Activated B cell treated with CpG ODN at 0.5 μM for 24 hours (primary cell): ENCODE measurements at regions not wholly inside any gene's neighbourhood (a gene's known extent, or its start where the extent isn't known, plus 50 kb on each side); places are given as distances from the start of the nearest gene placed in this dataset.

Experiments
- ATAC-seq: fragments of 200-7000 bp; cut with Tn5 transposase; one replicate; pipeline ENCODE4 v1.10.0; 2021; ENCODE audit warnings: low read depth, mild to moderate bottlenecking, moderate library complexity
- CTCF ChIA-PET: fragments of 350-600 bp; sonication (Branson Sonifier 250); formaldehyde crosslinking; loops from one replicate; lab custom pipeline; 2021; ENCODE audit warnings: antibody characterized with exemption; lab: Charles Lee
- POLR2A ChIA-PET: fragments of 350-600 bp; sonication (Branson Sonifier 250); formaldehyde crosslinking; loops from one replicate; lab custom pipeline; 2021; ENCODE audit warnings: antibody characterized with exemption; lab: Charles Lee
- DNase-seq: peaks from one replicate; pipeline ENCODE4 v3.0.0; 2022
- H3K27ac Mint-ChIP-seq: one replicate; pipeline ENCODE4 v1.8.0; 2020; ENCODE audit warnings: mixed read lengths
- H3K27me3 Mint-ChIP-seq: one replicate; pipeline ENCODE4 v1.8.0; 2021; ENCODE audit warnings: mixed read lengths
- H3K36me3 Mint-ChIP-seq: one replicate; pipeline ENCODE4 v1.8.0; 2021; ENCODE audit warnings: low read depth, mixed read lengths
- H3K4me1 Mint-ChIP-seq: one replicate; pipeline ENCODE4 v1.8.0; 2021; ENCODE audit warnings: mixed read lengths
- H3K4me3 Mint-ChIP-seq: one replicate; pipeline ENCODE4 v1.8.0; 2020; ENCODE audit warnings: mild to moderate bottlenecking, mixed read lengths
- H3K9me3 Mint-ChIP-seq: one replicate; pipeline ENCODE4 v1.8.0; 2020; ENCODE audit warnings: mixed read lengths
- CTCF ChIP-seq: fragments of 200-600 bp; IDR thresholded peaks from one replicate; pipeline ENCODE4 v1.8.0; 2022; ENCODE audit warnings: antibody characterized with exemption, mild to moderate bottlenecking
- intact Hi-C: fragments of 100-400 bp; cut with micrococcal nuclease; formaldehyde crosslinking; loops from one replicate; pipeline ENCODE4 v1.15.1; 2024

DNA sequence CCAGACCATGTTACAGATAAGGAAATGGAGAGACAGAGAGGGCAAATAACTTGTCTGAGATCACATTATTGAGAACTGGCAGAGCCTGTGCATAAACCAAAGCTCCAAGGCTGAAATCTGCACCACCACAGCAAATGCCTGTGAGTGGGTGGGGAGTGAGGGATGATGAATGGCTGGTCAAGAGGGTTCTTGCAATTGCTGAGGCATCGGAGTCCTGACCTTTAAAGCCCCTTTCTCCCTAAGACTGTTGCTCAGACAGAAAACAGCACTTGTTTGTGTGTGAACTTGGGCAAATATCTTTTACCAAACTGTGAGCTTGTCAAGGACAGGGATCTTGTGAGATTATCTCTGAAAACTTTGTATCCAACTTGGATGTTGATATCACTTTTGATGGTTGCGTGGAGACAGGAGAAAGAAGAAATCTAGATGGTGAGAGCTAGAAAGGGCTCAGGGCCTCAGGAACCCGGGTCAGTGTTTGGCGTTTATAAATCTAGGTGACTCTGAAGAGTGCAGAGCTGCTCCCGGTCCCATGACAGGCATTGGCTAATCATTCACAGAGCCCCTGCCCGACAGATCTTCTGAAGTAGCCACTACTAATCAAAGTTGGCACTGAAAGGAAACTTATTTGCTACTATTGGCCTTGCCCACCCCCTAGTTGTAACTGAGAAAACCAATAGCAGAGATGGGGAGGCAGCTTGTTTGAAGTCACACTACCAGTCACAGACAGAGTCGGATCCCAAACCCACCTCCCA is 122.3 kb downstream of the FOXD2 start:
- intact Hi-C loops = no loop called here
- ATAC-seq (no peak), DNase-seq (no peak)
- H3K4me1 Mint-ChIP-seq = no peaks in the 10 kb centered on the region
- ChIA-PET POLR2A (no interaction called here), CTCF (no interaction called here)
- H3K27ac Mint-ChIP-seq = no peak overlapping the region
- H3K27me3 Mint-ChIP-seq = peaks cover 10% of the 10 kb centered on the region
- no peak for TF ChIP-seq CTCF
- no peaks in the 10 kb centered on the region for H3K36me3 Mint-ChIP-seq
- H3K4me3 Mint-ChIP-seq = no peak overlapping the region
- no peaks in the 10 kb centered on the region for H3K9me3 Mint-ChIP-seq

GRCh38 chr1:47561523-47562007 is 123.7 kb downstream of the FOXD2 start:
- H3K4me3 Mint-ChIP-seq = no peak overlapping the region
- no peak overlapping the region for H3K27ac Mint-ChIP-seq
- H3K4me1 Mint-ChIP-seq = no peaks in the 10 kb centered on the region
- intact Hi-C loops = no loop called here
- no peaks in the 10 kb centered on the region for H3K9me3 Mint-ChIP-seq
- TF ChIP-seq CTCF = no peak
- ChIA-PET POLR2A (no interaction called here), CTCF (no interaction called here)
- H3K27me3 Mint-ChIP-seq = peaks cover 10% of the 10 kb centered on the region
- ATAC-seq (no peak), DNase-seq (no peak)
- H3K36me3 Mint-ChIP-seq = no peaks in the 10 kb centered on the region

- POLR2A ChIA-PET = no interaction called here
- H3K36me3 Mint-ChIP-seq = no peaks in the 10 kb centered on the region
- H3K4me3 Mint-ChIP-seq = no peak overlapping the region
- no peaks in the 10 kb centered on the region for H3K9me3 Mint-ChIP-seq
- no peak overlapping the region for H3K27ac Mint-ChIP-seq
- intact Hi-C loops = no loop called here
- no peaks in the 10 kb centered on the region for H3K4me1 Mint-ChIP-seq
- ATAC-seq (no peak), DNase-seq (no peak)
- H3K27me3 Mint-ChIP-seq = peaks cover 10% of the 10 kb centered on the region
- CTCF ChIA-PET = no interaction called here
- no peak for TF ChIP-seq CTCF
These were observed 124.3 kb downstream of the FOXD2 start for GRCh38 chr1:47562147-47562546.

DNA sequence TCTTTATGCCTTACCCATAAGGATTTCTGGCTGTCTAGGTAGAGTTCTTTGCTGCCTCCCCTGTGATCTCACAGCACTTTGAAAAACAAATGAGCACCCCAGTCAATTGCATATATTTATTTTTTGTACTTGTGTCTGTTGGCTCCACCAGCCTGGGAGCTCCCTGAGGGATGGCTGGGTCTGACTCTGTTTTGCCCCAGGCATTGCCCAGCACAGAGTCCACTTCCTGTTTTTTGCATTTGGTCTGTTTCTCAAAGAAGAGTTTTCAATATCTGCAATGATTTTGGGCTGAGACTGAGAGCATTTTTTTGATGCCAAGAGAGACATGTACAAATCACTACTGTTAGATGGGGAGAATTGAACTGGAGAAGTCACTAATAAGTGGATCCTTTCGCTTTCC is 125.0 kb downstream of the FOXD2 start:
- Mint-ChIP-seq H3K27ac (no peak overlapping the region), H3K4me1 (no peaks in the 10 kb centered on the region), H3K9me3 (no peaks in the 10 kb centered on the region), H3K27me3 (peaks cover 10% of the 10 kb centered on the region), H3K4me3 (no peak overlapping the region), H3K36me3 (no peaks in the 10 kb centered on the region)
- DNase-seq = no peak
- TF ChIP-seq CTCF = no peak
- ChIA-PET POLR2A (no interaction called here), CTCF (no interaction called here)
- intact Hi-C loops = no loop called here
- no peak for ATAC-seq

GRCh38 chr1:47563201-47563600 is 125.4 kb downstream of the FOXD2 start:
- intact Hi-C loops = no loop called here
- DNase-seq = no peak
- CTCF ChIA-PET = no interaction called here

More at GRCh38 chr1:47563201-47563600, 125.4 kb downstream of the FOXD2 start:
- Mint-ChIP-seq H3K36me3 (no peaks in the 10 kb centered on the region), H3K9me3 (no peaks in the 10 kb centered on the region), H3K4me3 (no peak overlapping the region), H3K4me1 (no peaks in the 10 kb centered on the region), H3K27me3 (peaks cover 10% of the 10 kb centered on the region), H3K27ac (no peak overlapping the region)
- TF ChIP-seq CTCF = no peak
- ATAC-seq = no peak
- POLR2A ChIA-PET = no interaction called here
